DOHH2 (cell line): ENCODE measurements at regions not wholly inside any gene's neighbourhood (a gene's known extent, or its start where the extent isn't known, plus 50 kb on each side); places are given as distances from the start of the nearest gene placed in this dataset.

Experiments
- CTCF ChIP-seq: fragments of 200-600 bp; sonication (generic); IDR thresholded peaks from one replicate; pipeline ENCODE4 v1.5.1; 2014; ENCODE audit warnings: antibody characterized with exemption, mild to moderate bottlenecking, low read depth, low read length; ENCODE audit not compliant: poor library complexity, severe bottlenecking
- EZH2phosphoT487 ChIP-seq: fragments of 200-600 bp; sonication (generic); IDR thresholded peaks from 2 replicates; pipeline ENCODE4 v1.6.1; 2017; ENCODE audit warnings: borderline replicate concordance, mild to moderate bottlenecking, antibody characterized with exemption, low read length, moderate library complexity, mixed read lengths

- TF ChIP-seq CTCF (no peak), EZH2phosphoT487 (no peak)
Observed at GRCh38 chr4:182134261-182134660, 108.9 kb upstream of the TENM3 start.
